ENCODE measurements at regions not wholly inside any gene's neighbourhood (a gene's known extent, or its start where the extent isn't known, plus 50 kb on each side); places are given as distances from the start of the nearest gene placed in this dataset.

- TF ChIP-seq CTCF (conservative IDR thresholded peaks at IDR 0.05) (no peak), EZH2 (IDR thresholded peaks at IDR 0.05; ENCODE audit: low read depth) (no peak)
These were observed 161.6 kb upstream of the PDE4D start for GRCh38 chr5:60055168-60055567.
